ENCODE measurements at regions not wholly inside any gene's neighbourhood (a gene's known extent, or its start where the extent isn't known, plus 50 kb on each side); places are given as distances from the start of the nearest gene placed in this dataset.
A peak's percentile ranks its signal among the peaks of the same experiment; 100 is the strongest.

DNA sequence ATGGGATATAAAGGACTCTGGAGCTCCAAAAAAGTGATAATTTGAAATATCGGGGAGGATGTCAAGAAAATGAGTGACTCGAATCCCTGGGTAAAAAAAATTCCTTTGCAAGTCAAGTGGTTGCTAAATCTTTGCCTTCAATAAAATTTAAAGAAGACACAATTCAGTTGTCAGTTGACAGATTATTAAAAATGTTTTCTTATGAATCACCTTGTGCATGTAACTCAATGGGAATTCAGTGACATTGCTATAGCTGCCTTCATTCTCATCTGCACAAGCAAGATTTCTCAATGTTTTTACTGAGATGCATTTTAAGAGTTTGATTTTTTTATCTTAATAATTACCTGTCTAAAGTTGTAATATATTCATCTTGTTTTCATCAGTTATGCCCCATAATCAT lies 264.0 kb upstream of the IL12A start:
- peak; percentile 62 for TF ChIP-seq ISL1 (CRISPR knock-in tag; IDR thresholded peaks at IDR 0.05)
- TF ChIP-seq ZNF8 (CRISPR knock-in tag; IDR thresholded peaks at IDR 0.05): no peak
- TF ChIP-seq, protein P1, sequence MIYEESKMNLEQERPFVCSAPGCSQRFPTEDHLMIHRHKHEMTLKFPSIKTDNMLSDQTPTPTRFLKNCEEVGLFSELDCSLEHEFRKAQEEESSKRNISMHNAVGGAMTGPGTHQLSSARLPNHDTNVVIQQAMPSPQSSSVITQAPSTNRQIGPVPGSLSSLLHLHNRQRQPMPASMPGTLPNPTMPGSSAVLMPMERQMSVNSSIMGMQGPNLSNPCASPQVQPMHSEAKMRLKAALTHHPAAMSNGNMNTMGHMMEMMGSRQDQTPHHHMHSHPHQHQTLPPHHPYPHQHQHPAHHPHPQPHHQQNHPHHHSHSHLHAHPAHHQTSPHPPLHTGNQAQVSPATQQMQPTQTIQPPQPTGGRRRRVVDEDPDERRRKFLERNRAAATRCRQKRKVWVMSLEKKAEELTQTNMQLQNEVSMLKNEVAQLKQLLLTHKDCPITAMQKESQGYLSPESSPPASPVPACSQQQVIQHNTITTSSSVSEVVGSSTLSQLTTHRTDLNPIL (CRISPR knock-in tag; IDR thresholded peaks at IDR 0.05; ENCODE audit: low read depth): no peak
- TF ChIP-seq, protein P2, sequence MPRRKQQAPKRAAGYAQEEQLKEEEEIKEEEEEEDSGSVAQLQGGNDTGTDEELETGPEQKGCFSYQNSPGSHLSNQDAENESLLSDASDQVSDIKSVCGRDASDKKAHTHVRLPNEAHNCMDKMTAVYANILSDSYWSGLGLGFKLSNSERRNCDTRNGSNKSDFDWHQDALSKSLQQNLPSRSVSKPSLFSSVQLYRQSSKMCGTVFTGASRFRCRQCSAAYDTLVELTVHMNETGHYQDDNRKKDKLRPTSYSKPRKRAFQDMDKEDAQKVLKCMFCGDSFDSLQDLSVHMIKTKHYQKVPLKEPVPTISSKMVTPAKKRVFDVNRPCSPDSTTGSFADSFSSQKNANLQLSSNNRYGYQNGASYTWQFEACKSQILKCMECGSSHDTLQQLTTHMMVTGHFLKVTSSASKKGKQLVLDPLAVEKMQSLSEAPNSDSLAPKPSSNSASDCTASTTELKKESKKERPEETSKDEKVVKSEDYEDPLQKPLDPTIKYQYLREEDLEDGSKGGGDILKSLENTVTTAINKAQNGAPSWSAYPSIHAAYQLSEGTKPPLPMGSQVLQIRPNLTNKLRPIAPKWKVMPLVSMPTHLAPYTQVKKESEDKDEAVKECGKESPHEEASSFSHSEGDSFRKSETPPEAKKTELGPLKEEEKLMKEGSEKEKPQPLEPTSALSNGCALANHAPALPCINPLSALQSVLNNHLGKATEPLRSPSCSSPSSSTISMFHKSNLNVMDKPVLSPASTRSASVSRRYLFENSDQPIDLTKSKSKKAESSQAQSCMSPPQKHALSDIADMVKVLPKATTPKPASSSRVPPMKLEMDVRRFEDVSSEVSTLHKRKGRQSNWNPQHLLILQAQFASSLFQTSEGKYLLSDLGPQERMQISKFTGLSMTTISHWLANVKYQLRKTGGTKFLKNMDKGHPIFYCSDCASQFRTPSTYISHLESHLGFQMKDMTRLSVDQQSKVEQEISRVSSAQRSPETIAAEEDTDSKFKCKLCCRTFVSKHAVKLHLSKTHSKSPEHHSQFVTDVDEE (CRISPR knock-in tag; IDR thresholded peaks at IDR 0.05): no peak

All from SK-N-SH treated with all-trans-retinoic acid at 6 μM for 48 hours (cell line).